GM12878 (cell line): ENCODE measurements at regions not wholly inside any gene's neighbourhood (a gene's known extent, or its start where the extent isn't known, plus 50 kb on each side); places are given as distances from the start of the nearest gene placed in this dataset.

ENCODE experiments used
- ATAC-seq: fragments of 200-7000 bp; cut with Tn5 transposase; 3 replicates; pipeline ENCODE4 v1.9.1; 2020; ENCODE audit warnings: mild to moderate bottlenecking, moderate library complexity
- BruUV-seq: library from RNA; stranded (reverse); fragments of 400-500 nt; replicated peaks from 2 replicates; lab custom pipeline; 2021; lab: Mats Ljungman, UMichigan
- CTCF ChIA-PET: fragments of 300-600 bp; sonication (Branson Sonifier 250); formaldehyde crosslinking; extraction: SDS; loops from one replicate; lab custom pipeline; 2021; ENCODE audit warnings: inconsistent platforms; lab: Yijun Ruan, JAX
- POLR2A ChIA-PET: fragments of 350-600 bp; formaldehyde crosslinking; extraction: SDS; loops from one replicate; lab custom pipeline; 2021; ENCODE audit warnings: inconsistent platforms; lab: Charles Lee
- RAD21 ChIA-PET: fragments of 300-600 bp; sonication (Branson Sonifier 250); formaldehyde crosslinking; loops from one replicate; lab custom pipeline; 2023; ENCODE audit warnings: antibody characterized with exemption; ENCODE audit not compliant: unreplicated experiment; lab: Charles Lee
- SMC1A ChIA-PET: fragments of 300-600 bp; sonication (Branson Sonifier 250); formaldehyde crosslinking; loops from one replicate; lab custom pipeline; 2023; ENCODE audit not compliant: unreplicated experiment, uncharacterized antibody; lab: Charles Lee
- DNase-seq: peaks from one replicate; pipeline ENCODE4 v3.0.0-alpha.2; 2011; ENCODE audit warnings: low read depth, low spot score
- FAIRE-seq: peaks from 3 replicates; lab custom pipeline; 2011; peaks lifted over from hg19 to GRCh38; lab: Jason Lieb, UNC
- H2AFZ ChIP-seq: 2 replicates; pipeline ENCODE4 v1.6.0; 2011; ENCODE audit warnings: low read depth, low read length, control low read depth; ENCODE audit not compliant: control insufficient read depth
- H3K27ac ChIP-seq: 2 replicates; pipeline ENCODE4 v1.5.1; 2011; ENCODE audit warnings: control low read depth; ENCODE audit not compliant: control insufficient read depth, insufficient read depth
- H3K27me3 ChIP-seq, 2 experiments: replicated peaks in 1 of 2; 2 replicates each; pipeline versions ENCODE4 v1.6.0 to v1.6.1; 2011; ENCODE audit warnings: low read length in 1 of 2; ENCODE audit not compliant: control insufficient read depth in 2 of 2, insufficient read depth in 2 of 2
- H3K36me3 ChIP-seq, 2 experiments: 2 replicates each; pipeline ENCODE4 v1.5.1; 2011; ENCODE audit warnings: low read length in 1 of 2; ENCODE audit not compliant: control insufficient read depth in 2 of 2, insufficient read depth in 2 of 2
- H3K4me1 ChIP-seq: 2 replicates; pipeline ENCODE4 v1.6.1; 2011; ENCODE audit warnings: mild to moderate bottlenecking, low read length, moderate library complexity, mixed read lengths; ENCODE audit not compliant: control insufficient read depth, insufficient read depth
- H3K4me2 ChIP-seq: 2 replicates; pipeline ENCODE4 v1.6.0; 2011; ENCODE audit warnings: control low read depth; ENCODE audit not compliant: control insufficient read depth, insufficient read depth
- H3K4me3 ChIP-seq: fragments of 200-600 bp; sonication (generic); 2 replicates; pipeline ENCODE4 v1.5.1; 2016
- H3K79me2 ChIP-seq: 2 replicates; pipeline ENCODE4 v1.6.0; 2011; ENCODE audit warnings: low read length; ENCODE audit not compliant: control insufficient read depth, insufficient read depth
- H3K9ac ChIP-seq: 2 replicates; pipeline ENCODE4 v1.8.0; 2011; ENCODE audit warnings: low read length, control low read depth, mixed read lengths; ENCODE audit not compliant: control insufficient read depth, insufficient read depth
- H3K9me3 ChIP-seq: replicated peaks from 3 replicates; pipeline ENCODE4 v1.5.1; 2011; ENCODE audit warnings: mild to moderate bottlenecking, low read length; ENCODE audit not compliant: control insufficient read depth, insufficient read depth
- H4K20me1 ChIP-seq: 2 replicates; pipeline ENCODE4 v1.6.0; 2011; ENCODE audit not compliant: control insufficient read depth, insufficient read depth
- MEF2B ChIP-seq: fragments of 450-650 bp; IDR thresholded peaks from 2 replicates; pipeline ENCODE4 v1.6.1; 2018; ENCODE audit warnings: mild to moderate bottlenecking, moderate library complexity; ENCODE audit not compliant: partially characterized antibody, poor library complexity, severe bottlenecking
- MLLT1 ChIP-seq: fragments of 450-650 bp; IDR thresholded peaks from 2 replicates; pipeline ENCODE4 v1.6.1; 2016; ENCODE audit warnings: mild to moderate bottlenecking
- SKIL ChIP-seq: fragments of 450-650 bp; IDR thresholded peaks from 2 replicates; pipeline ENCODE4 v1.6.1; 2017; ENCODE audit warnings: mild to moderate bottlenecking, low read depth, inconsistent platforms; ENCODE audit not compliant: poor library complexity, severe bottlenecking
- SREBF1 ChIP-seq: IDR thresholded peaks from 2 replicates; pipeline ENCODE4 v1.6.1; 2012; ENCODE audit warnings: mild to moderate bottlenecking, low read length
- WGBS: methylation state at CpG from one replicate; pipeline ENCODE4 v1.1.6; 2016; ENCODE audit warnings: low lambda C conversion rate; ENCODE audit not compliant: insufficient replicate concordance, insufficient coverage; ENCODE audit errors: missing lambda C conversion rate; 5-methylcytosine and 5-hydroxymethylcytosine counted together
- in situ Hi-C: fragments of 300-500 bp; cut with MboI; formaldehyde crosslinking; loops from 9 replicates; pipeline ENCODE4 v1.14.3; 2018; ENCODE audit warnings: mixed read lengths
- intact Hi-C: fragments of 100-400 bp; cut with micrococcal nuclease; formaldehyde crosslinking; loops from one replicate; pipeline ENCODE4 v1.14.2; 2022; ENCODE audit not compliant: unreplicated experiment

GRCh38 chr11:104570078-104570701, 328.1 kb downstream of the CASP12 start:
- Histone ChIP-seq H3K4me1 (no peaks in the 10 kb centered on the region), H3K79me2 (no peaks in the 10 kb centered on the region), H3K27ac (no peak overlapping the region), H3K9ac (no peak overlapping the region), H3K36me3 (no peaks in the 10 kb centered on the region), H2AFZ (no peak overlapping the region), H4K20me1 (no peaks in the 10 kb centered on the region), H3K27me3 (no peaks in the 10 kb centered on the region), H3K4me3 (no peak overlapping the region), H3K4me2 (no peak overlapping the region), H3K9me3 (no peaks in the 10 kb centered on the region)
- CTCF ChIA-PET: no interaction called here
- in situ Hi-C loops: no loop called here
- FAIRE-seq (no peak), DNase-seq (no peak), ATAC-seq (no peak)
- 9% methylated on average over 4 of the region's 4 CpGs for WGBS
- POLR2A ChIA-PET: no interaction called here
- RAD21 ChIA-PET: no interaction called here
- TF ChIP-seq MLLT1 (no peak), MEF2B (no peak), SREBF1 (no peak), SKIL (no peak)
- BruUV-seq: no TSS peak
- intact Hi-C loops: no loop called here
- SMC1A ChIA-PET: interaction anchor here (0.6 kb wide), 1 partner anchor 1669 kb away, joined by 3 read pairs; no protein-coding TSS in a partner anchor
